UCSD-AML1 (cell line): ENCODE measurements at regions not wholly inside any gene's neighbourhood (a gene's known extent, or its start where the extent isn't known, plus 50 kb on each side); places are given as distances from the start of the nearest gene placed in this dataset.
A peak's percentile ranks its signal among the peaks of the same experiment; 100 is the strongest.

Experiments used
- DNase-seq: peaks from one replicate; lab custom pipeline; 2025; ENCODE audit not compliant: unreplicated experiment; lab: John Stamatoyannopoulos, UW

GRCh38 chr9:4386819-4387218 is 87.0 kb upstream of the GLIS3 start:
- DNase-seq = no peak

- DNase-seq = no peak
These were observed 84.9 kb upstream of the GLIS3 start for GRCh38 chr9:4384750-4385149.

DNA sequence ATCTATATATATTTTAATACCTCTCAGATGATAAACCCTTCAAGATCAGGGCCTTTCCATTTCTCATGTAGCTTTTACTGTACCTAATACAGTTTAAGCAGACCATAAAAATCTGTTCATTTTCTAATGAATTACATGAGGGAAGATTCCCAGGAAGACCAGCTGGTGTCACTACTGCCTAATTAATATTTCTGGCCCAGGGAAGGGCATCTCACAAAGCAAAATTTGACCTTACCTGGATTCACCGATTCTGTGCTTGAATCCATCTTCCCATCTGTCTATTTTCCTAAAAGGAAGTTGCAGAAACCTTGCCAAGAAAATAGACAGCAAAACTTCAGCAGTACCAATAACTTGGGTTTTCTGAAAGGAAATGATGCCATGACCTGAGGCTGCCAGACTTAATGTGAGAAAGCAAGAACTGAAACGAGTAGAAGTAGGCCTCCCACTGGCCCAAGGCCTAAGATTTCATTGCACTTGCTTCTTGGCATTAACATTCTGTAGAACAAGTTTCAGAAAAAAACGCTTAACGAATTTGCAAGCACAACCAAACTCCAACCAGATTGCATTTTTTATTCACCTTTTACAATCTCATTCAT is 83.0 kb upstream of the GLIS3 start:
- DNase-seq = no peak

DNA sequence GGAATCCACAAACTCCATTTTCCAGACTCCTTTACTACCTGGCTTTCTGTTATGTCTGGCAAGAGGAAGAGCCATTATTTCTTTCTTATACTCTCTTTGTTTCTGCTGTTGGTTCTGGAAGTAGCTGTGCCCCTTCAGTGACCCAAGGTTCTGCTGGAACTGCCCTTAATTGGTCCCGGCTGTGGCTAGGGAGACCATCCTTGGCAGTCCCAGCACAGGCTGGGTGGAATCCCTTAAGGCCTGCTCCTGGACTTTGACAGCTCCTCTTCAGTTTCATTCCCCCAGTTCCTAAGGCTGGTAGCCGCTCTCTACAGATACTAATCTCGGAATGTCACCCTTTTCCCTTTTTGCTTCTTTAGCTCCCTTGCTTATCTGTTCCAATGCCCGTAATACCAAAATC is 81.9 kb upstream of the GLIS3 start:
- DNase-seq = no peak

- DNase-seq = no peak
These were observed 80.5 kb upstream of the GLIS3 start for GRCh38 chr9:4380406-4380805.

DNA sequence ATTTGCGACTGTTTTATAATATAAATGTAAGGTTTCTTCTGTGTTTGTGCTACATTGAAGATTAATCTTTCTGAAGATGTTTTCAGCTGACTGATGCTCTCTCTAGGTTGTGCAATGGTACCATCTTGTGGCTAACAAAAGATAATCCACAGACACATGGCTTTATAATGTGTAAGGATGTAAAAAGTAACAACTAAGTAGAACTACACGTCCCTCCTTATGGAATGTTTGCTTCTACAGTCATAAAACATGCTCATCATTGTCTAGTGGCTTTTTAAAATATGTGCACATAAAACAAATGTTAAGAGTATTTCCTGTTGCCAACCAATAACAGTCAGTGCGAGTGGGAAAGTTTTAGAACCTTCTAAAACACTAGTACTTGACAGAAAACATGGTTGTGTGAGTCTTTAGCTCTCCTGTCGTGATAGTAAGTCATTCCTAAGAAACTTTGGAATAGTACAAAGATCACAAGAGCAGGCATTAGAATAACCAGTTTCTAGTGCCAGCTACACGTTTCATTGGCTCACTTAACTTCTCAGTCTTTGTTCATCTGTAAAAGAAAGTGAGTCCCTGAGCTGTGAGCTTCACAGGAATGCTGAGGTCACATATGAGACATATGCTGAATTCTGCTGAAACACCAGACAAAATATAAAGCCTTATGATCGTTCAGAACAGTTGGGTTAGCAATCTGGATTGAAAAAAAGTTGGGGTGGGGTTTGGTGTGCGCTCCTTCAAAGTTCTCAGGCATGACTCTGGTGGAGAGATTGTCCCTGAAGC is 75.7 kb upstream of the GLIS3 start:
- DNase-seq = no peak

DNA sequence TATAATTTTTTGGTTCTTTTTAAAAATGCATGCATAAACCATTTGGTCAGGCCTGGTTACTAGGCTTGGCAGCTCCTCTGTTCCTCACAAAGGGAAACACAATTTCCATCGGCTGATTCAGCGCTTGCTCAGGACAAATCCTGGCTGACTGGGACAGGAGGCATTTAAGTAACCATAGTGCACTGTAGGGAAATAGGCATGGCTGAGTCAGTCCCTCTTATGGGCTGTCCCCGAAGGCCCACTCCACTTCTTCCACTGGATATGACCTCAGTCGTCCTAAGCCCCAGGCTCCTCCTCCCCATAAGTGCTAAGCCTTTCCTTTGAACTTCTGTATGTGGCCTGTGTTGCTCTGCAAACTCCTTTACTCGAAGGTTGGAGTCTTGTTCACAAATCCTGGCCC is 71.2 kb upstream of the GLIS3 start:
- no peak for DNase-seq

DNA sequence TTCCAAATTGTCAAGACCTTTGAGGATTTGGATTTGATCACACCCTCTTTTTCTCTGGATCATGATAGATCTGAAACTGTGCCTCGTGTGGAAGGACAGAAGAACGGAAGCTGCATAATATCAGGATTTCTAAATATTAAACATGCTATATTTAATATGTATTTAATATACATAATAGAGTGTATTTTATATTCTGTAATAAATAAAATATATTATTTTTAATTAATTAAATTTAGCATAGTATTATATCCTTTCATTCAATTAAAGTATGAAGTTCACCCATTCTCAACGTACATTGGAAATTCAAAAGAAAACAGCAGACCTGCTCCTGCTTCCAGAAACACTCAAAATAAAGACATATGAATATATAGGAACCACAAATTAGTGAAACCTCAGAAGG is 70.6 kb upstream of the GLIS3 start:
- DNase-seq = no peak

- DNase-seq = peak; percentile 10
These were observed 66.9 kb upstream of the GLIS3 start for GRCh38 chr9:4366591-4367330.

GRCh38 chr9:4365055-4365454 is 65.2 kb upstream of the GLIS3 start:
- DNase-seq = no peak

GRCh38 chr9:4362281-4362680 is 62.4 kb upstream of the GLIS3 start:
- DNase-seq = no peak

DNA sequence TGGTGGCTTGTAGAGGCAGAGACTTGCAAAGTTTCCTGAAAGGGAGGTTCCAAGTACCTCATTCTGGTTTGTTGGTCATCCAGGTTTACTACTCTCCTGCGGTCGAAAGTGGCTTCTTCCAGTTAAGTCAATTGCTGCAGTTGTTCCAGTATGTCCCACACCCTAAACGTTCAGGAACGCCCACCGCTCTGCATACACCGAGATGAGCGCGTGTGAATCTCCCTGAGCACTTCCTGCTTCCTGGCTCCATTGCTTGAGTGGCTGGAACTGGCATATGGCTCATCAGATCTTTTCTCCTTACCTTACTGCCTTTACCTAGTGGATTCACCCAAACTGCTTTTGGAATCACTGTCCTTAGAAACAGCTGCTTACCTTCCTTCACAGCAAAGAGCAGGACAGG is 59.1 kb upstream of the GLIS3 start:
- DNase-seq = no peak

DNA sequence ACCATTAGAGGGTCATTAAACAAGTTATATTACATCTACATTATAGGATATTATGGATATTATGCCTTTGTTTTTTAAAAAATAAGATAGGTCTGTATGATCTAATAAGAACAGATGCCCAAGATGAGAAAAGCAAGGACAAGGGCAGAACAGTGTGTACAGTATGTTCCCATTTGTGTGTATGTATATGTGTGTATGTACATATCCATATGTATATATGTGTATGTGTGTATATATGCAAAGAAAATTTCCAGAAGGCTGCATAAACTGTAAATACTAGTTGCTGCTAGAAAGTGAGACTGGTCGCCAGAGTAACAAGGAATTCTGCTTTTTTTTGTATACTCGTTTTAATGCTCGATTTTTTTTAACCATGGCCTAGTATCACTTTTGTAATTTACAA is 58.1 kb upstream of the GLIS3 start:
- DNase-seq = no peak

DNA sequence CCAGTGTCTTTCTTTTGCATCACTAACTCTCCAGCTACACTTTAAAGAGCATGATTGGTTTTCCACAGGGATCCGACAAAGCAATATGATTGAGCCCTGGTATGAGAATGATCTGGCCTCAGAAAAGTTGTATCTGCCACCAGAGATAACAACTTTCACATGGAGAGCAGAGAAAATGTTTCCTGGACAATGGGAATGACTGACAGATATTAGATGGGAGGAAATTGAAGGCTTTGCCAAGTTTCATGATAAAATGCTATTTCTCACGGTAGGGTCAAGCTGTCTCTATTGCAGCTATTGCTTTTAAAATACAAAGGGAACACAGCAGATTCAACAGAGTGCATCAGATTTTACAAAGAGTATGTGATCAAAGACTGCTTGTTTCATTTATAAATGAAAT is 56.4 kb upstream of the GLIS3 start:
- DNase-seq = no peak

DNA sequence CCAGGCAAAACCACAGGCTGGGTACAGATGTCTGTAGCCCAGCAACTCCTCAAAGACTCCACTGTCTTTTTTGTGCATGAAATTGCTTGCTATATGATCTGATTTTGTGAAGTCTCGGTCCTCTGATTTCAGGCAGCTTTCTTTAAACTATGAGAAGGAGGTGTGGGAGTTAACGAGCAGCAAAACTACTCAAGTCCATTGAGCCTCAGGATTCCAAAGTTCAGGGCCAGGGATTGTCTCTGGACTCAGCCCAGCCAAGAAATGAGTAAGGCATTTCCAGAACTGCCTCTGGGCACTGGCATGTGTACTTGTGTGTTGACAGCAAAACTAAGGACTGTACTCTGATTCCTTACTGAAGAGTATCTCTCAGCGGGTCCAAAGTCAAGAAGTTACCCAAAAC is 53.4 kb upstream of the GLIS3 start:
- DNase-seq = no peak

- DNase-seq = no peak
These were observed 50.0 kb upstream of the GLIS3 start for GRCh38 chr9:4349816-4350418.
